CD4-positive, alpha-beta T cell treated with Interleukin-4 for 4 hours (primary cell): ENCODE measurements at regions not wholly inside any gene's neighbourhood (a gene's known extent, or its start where the extent isn't known, plus 50 kb on each side); places are given as distances from the start of the nearest gene placed in this dataset.
"Not testable (repeated sequence)": the region's sequence is repeated elsewhere in the genome, so short reads cannot be mapped to it uniquely, and the experiment has no call there.

ENCODE experiments used
- DNase-seq: peaks from one replicate; pipeline ENCODE4 v3.0.0-alpha.2; 2020

DNA sequence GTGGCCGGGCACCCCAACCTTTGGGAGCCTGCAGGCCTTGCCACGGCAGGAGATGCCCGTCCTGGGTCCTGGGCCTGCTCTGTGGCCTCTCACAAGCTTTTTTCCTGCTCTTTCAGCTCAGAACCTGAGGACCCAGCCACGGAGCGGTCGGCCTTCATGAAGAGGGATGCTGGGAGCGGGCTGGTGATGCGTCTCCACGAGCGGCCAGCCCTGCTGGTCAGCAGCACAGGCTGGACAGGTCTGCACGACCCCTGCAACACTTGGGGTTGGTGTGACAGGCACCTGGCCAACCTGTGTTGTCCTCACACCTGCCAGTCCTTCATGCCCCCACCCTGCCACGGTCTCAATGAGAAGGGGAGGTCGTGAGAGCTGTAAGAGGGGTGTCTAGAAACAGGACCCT lies 170.0 kb downstream of the ADRA2C start:
- DNase-seq: no peak

DNA sequence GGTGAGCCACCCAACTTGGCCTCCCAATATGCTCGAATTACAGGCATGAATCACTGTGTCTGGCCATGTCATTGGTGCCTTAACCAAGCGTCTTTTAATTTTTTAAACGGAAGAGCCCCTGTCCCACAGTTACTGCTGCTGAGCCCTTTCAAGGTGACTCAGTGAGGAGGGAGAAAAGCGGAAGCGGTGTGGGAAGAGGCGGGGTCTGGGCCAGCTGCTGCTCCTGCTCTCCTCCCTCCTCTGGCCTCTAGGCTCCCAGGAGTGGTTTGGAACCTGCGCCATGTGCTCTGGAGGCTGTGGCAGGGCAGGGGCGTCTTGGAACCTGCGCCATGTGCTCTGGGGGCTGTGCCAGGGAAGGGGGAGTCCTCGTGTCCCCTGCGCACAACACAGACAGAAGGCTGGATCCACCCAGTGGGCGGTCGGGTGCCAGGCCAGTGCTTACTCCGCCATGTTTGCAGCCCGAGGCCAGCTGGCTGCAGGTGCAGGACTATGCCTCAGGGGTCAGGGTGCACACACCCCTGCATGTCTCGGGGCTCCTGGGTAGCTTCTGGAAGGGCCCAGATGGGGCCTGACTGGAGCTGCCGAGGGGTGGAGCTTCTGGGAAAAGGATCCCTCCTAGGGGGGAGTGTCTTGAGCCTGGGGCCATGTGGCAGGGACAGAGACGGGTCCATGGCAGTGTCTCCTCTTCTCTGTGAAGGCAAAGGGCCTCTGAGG lies 171.8 kb downstream of the ADRA2C start:
- not testable (repeated sequence) for DNase-seq

DNA sequence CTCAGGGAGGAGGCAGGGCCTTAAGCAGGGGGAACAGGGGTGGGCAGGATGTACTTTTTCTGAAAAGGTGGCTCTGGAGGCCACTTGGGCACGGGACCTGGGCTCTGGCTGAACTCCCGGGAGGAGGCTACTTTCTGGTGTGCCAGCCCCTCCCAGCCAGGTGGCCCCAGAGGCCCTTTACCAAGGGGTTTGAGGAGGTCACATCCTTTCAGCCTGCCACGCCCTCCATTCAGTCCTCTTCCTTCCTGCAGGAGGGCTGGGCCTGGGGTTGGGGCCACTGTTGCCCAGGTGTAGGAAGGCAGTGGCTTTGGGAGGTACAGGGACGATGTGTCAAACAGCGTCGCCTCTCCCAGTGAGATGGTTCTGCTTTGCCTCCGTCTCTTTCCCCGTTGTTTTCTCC lies 172.5 kb downstream of the ADRA2C start:
- not testable (repeated sequence) for DNase-seq

DNA sequence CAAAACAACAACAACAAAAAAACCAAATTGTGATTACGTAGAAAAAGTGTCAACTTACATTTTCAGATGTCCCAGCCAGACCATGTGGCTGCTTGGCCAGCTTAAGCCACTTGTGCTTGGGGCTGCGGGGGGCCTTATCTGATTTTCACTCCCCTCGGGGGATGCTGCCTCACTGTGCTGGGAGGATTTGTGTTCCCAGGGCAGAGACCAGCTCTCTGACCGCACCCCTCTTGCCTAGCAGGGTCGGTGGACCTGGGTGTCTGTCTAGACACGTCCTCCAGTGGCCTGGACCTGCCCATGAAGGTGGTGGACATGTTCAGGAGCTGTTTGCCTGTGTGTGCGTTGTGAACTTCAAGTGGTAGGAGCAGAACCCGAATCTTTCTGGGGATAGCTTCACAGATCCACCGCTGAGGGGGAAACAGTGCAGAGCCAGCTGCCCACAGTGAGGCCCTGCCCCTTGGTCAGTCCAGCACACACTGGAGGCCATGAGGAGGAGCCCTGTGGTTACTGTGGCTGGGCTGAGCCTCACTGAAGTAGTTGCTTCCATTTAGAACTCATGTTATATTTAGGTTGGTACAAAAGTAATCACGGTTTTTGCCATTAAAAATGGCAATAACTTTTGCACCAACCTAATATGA lies 173.9 kb downstream of the ADRA2C start:
- not testable (repeated sequence) for DNase-seq

DNA sequence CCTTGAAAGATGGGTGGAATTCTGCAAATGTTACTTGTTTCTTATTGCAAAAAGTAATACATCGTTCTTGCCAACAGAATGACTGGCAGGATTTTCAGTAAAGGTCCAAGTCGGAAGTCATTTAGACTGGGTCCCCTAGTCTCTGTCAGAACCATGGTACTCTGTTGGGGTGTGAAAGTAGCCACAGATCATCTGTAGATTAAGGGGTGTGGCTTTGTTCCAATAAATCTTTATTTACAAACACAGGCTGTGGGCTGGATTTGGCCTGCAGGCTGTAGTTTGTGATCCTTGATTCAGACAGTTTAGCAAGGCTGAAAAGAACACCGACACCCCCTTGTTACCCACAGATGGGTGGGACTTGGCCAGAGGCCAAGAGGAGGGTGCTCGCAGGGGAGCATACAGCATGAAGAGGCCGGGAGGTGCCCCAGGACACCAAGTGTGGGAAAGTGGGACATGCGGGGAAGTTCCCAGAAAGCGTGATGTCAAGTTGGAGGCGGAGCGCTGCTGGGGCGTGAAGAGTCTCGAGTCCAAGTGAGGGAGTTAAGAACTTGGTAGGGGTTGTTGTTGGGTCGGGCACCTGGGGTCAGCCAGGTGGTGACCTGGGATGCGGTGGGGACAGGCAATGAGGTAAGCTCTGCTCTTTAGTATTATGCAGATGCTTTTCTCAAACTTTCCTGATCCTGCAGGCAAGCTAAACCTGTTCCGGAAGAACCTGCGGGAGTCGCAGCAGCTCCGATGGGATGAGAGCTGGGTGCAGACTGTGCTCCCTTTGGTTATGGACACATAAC lies 175.7 kb downstream of the ADRA2C start:
- DNase-seq: not testable (repeated sequence)

GRCh38 chr4:3942569-3942971 lies 176.4 kb downstream of the ADRA2C start:
- DNase-seq: peak; percentile 58

- DNase-seq: not testable (repeated sequence)
These were observed 176.9 kb downstream of the ADRA2C start for GRCh38 chr4:3943051-3943450.

GRCh38 chr4:3945511-3946290 lies 179.5 kb downstream of the ADRA2C start:
- DNase-seq: no peak

GRCh38 chr4:3946553-3946952 lies 180.4 kb downstream of the ADRA2C start:
- DNase-seq: not testable (repeated sequence)

DNA sequence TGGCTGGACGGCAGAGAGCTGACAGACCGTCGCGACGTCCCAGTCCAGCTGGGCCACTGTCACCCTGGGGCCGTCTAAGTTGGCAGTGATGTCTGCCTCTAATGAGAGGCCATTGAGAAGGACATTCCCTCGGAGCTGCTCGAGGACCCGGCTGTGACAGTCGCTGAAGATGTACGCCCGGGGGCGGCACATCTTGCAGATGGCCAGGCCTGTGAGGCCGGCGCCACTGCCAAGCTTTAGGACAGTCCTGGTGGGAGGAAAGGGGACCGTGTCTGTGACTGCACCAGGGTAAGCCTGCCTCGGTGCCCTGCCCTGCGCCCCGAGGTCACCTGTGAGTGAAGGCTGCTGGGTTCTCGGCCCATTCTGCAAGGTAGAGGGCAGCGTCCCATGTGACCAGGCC lies 181.6 kb downstream of the ADRA2C start:
- DNase-seq: not testable (repeated sequence)

DNA sequence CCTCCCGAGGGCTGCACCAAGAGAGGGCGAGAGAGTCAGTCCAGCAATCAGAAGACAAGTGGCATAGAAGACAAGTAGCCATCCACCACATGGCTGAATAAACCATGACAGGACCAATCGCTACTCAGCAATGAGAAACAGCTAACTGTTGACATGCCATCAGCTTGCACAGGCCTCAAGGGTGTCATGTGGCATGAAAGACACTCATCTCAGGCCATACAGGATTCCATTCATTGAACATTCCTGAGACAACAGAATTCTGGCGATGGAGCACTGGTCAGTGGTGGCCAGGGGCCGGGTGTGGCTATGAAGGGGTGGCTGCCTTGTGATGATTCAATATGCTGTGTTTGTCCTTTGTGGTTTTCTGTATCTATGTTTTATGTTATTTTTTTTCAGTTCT lies 182.0 kb downstream of the ADRA2C start:
- DNase-seq: not testable (repeated sequence)

GRCh38 chr4:3949916-3950315 lies 183.7 kb downstream of the ADRA2C start:
- DNase-seq: not testable (repeated sequence)

GRCh38 chr4:3952443-3953139 lies 186.4 kb downstream of the ADRA2C start:
- DNase-seq: not testable (repeated sequence)

- DNase-seq: not testable (repeated sequence)
These were observed 186.9 kb downstream of the ADRA2C start for GRCh38 chr4:3953140-3953489.

GRCh38 chr4:3954540-3955320 lies 188.5 kb downstream of the ADRA2C start:
- DNase-seq: peak; percentile 65

GRCh38 chr4:3955321-3956164 lies 189.4 kb downstream of the ADRA2C start:
- peak; percentile 99 for DNase-seq

GRCh38 chr4:3956165-3956867 lies 190.1 kb downstream of the ADRA2C start:
- DNase-seq: not testable (repeated sequence)

DNA sequence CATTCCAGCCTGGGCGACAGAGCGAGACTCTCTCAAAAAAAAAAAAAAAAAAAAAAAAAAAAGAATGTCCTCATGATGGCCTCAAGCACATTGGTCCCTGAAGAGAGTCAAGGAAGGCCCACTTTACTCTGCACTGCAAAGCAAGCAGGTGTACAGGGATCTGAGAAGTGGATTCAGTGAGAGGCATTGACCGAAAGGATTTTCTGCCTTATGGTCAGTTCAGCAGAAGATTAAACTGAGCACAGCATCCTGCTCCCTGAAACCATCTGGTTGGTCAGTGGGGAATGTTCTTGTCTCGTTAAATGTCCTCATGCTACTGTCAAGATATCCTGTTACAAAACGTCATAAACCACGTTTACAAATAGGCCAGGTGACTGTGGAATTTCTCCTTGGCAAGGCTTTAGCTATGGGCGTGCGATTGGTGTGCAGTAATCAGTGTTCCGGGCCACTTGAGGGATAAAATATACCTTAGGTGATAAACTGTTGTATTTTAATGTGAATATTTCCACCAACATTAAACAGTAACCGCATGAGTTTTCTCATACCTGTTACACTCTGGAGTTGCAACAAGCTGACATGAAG lies 195.0 kb downstream of the ADRA2C start:
- not testable (repeated sequence) for DNase-seq

- not testable (repeated sequence) for DNase-seq
These were observed 198.5 kb downstream of the ADRA2C start for GRCh38 chr4:3964572-3965278.
